Natural killer cell (primary cell): ENCODE measurements at regions not wholly inside any gene's neighbourhood (a gene's known extent, or its start where the extent isn't known, plus 50 kb on each side); places are given as distances from the start of the nearest gene placed in this dataset.

ENCODE experiments used
- ATAC-seq, 3 donors: fragments of 150-1000 bp in 2 of 3; fragments of 200-7000 bp in 1 of 3; cut with Tn5 transposase; 1 replicate in 1 of 3; 2 replicates in 2 of 3; pipeline ENCODE4 v1.10.0; 2021; ENCODE audit warnings: mild to moderate bottlenecking in 2 of 3, moderate library complexity in 2 of 3
- DNase-seq, 2 donors: peaks; one replicate each; pipeline versions ENCODE4 v3.0.0 to v3.0.0-alpha.2; 2013 to 2021; ENCODE audit warnings: mixed read lengths in 1 of 2
- H3K27ac ChIP-seq: one replicate; pipeline ENCODE4 v1.5.1; 2013; ENCODE audit warnings: mild to moderate bottlenecking, low read length
- H3K27me3 ChIP-seq: one replicate; pipeline ENCODE4 v1.6.1; 2013; ENCODE audit warnings: low read length; ENCODE audit not compliant: control insufficient read depth, insufficient read depth
- H3K36me3 ChIP-seq: one replicate; pipeline ENCODE4 v1.6.1; 2013; ENCODE audit warnings: low read length; ENCODE audit not compliant: control insufficient read depth, insufficient read depth
- H3K4me1 ChIP-seq: one replicate; pipeline ENCODE4 v1.6.1; 2013; ENCODE audit warnings: low read length; ENCODE audit not compliant: control insufficient read depth, insufficient read depth
- H3K4me3 ChIP-seq: one replicate; pipeline ENCODE4 v1.5.1; 2013; ENCODE audit warnings: low read length
- H3K9me3 ChIP-seq: one replicate; pipeline ENCODE4 v1.6.1; 2013; ENCODE audit warnings: low read length; ENCODE audit not compliant: control insufficient read depth, insufficient read depth
- H3K27ac Mint-ChIP-seq, 2 donors: one replicate each; pipeline ENCODE4 v1.8.0; 2022; ENCODE audit warnings: mild to moderate bottlenecking in 2 of 2, mixed read lengths in 2 of 2, moderate library complexity in 1 of 2
- H3K27me3 Mint-ChIP-seq, 2 donors: one replicate each; pipeline ENCODE4 v1.8.0; 2022; ENCODE audit warnings: low read depth in 2 of 2, mixed read lengths in 2 of 2
- H3K36me3 Mint-ChIP-seq: one replicate; pipeline ENCODE4 v1.8.0; 2022; ENCODE audit warnings: mixed read lengths
- H3K4me1 Mint-ChIP-seq, 2 donors: one replicate each; pipeline ENCODE4 v1.8.0; 2022; ENCODE audit warnings: mixed read lengths in 2 of 2
- H3K4me3 Mint-ChIP-seq: one replicate; pipeline ENCODE4 v1.8.0; 2022; ENCODE audit warnings: mild to moderate bottlenecking, moderate library complexity, mixed read lengths
- H3K9me3 Mint-ChIP-seq, 2 donors: one replicate each; pipeline ENCODE4 v1.8.0; 2022; ENCODE audit warnings: mixed read lengths in 2 of 2
- CTCF ChIP-seq: fragments of 200-600 bp; IDR thresholded peaks from one replicate; pipeline ENCODE4 v1.8.0; 2022; ENCODE audit warnings: antibody characterized with exemption
- WGBS: methylation state at CpG from one replicate; pipeline ENCODE4 v1.1.7; 2013; ENCODE audit warnings: missing lambda C conversion rate; ENCODE audit not compliant: insufficient coverage; 5-methylcytosine and 5-hydroxymethylcytosine counted together
- intact Hi-C: fragments of 100-400 bp; cut with micrococcal nuclease; formaldehyde crosslinking; loops from one replicate; pipeline ENCODE4 v1.14.2; 2022

- no peaks in the 10 kb centered on the region for H3K36me3 Mint-ChIP-seq
- DNase-seq (no peak), ATAC-seq (no peak)
- Histone ChIP-seq H3K9me3 (no peaks in the 10 kb centered on the region), H3K36me3 (no peaks in the 10 kb centered on the region), H3K27me3 (no peaks in the 10 kb centered on the region), H3K4me3 (no peak overlapping the region), H3K4me1 (no peaks in the 10 kb centered on the region), H3K27ac (no peak overlapping the region)
- no peak overlapping the region for H3K27ac Mint-ChIP-seq
- TF ChIP-seq CTCF: no peak
- no peak overlapping the region for H3K4me3 Mint-ChIP-seq
- H3K4me1 Mint-ChIP-seq: no peaks in the 10 kb centered on the region
- intact Hi-C loops: no loop called here
- no peaks in the 10 kb centered on the region for H3K9me3 Mint-ChIP-seq
- peaks cover 14 to 15% of the 10 kb centered on the region in 2 donors for H3K27me3 Mint-ChIP-seq
These were observed 79.4 kb upstream of the PRKCQ start for GRCh38 chr10:6659451-6659850.

- Histone ChIP-seq H3K4me1 (no peaks in the 10 kb centered on the region), H3K27ac (no peak overlapping the region), H3K9me3 (no peaks in the 10 kb centered on the region), H3K4me3 (no peak overlapping the region), H3K27me3 (no peaks in the 10 kb centered on the region), H3K36me3 (no peaks in the 10 kb centered on the region)
- no peak overlapping the region for H3K27ac Mint-ChIP-seq
- ATAC-seq (no peak), DNase-seq (no peak)
- no peak for TF ChIP-seq CTCF
- 100% methylated on average over 1 of the region's 1 CpG for WGBS
- H3K4me1 Mint-ChIP-seq: no peaks in the 10 kb centered on the region
- H3K4me3 Mint-ChIP-seq: no peak overlapping the region
- intact Hi-C loops: no loop called here
- no peaks in the 10 kb centered on the region for H3K36me3 Mint-ChIP-seq
- no peaks in the 10 kb centered on the region for H3K9me3 Mint-ChIP-seq
- H3K27me3 Mint-ChIP-seq: peaks cover 14 to 23% of the 10 kb centered on the region in 2 donors
These were observed 77.6 kb upstream of the PRKCQ start for GRCh38 chr10:6657669-6658068.

- intact Hi-C loops: no loop called here
- WGBS: 0% methylated on average over 1 of the region's 2 CpGs
These were observed 77.1 kb upstream of the PRKCQ start for GRCh38 chr10:6657196-6657595.

More at GRCh38 chr10:6657196-6657595, 77.1 kb upstream of the PRKCQ start:
- Histone ChIP-seq H3K4me3 (no peak overlapping the region), H3K9me3 (no peaks in the 10 kb centered on the region), H3K27ac (no peak overlapping the region), H3K36me3 (no peaks in the 10 kb centered on the region), H3K4me1 (no peaks in the 10 kb centered on the region), H3K27me3 (no peaks in the 10 kb centered on the region)
- peaks cover 14 to 23% of the 10 kb centered on the region in 2 donors for H3K27me3 Mint-ChIP-seq
- no peak for ATAC-seq
- no peaks in the 10 kb centered on the region for H3K36me3 Mint-ChIP-seq
- no peaks in the 10 kb centered on the region for H3K9me3 Mint-ChIP-seq
- H3K27ac Mint-ChIP-seq: no peak overlapping the region
- no peaks in the 10 kb centered on the region for H3K4me1 Mint-ChIP-seq
- no peak overlapping the region for H3K4me3 Mint-ChIP-seq
- no peak for DNase-seq
- TF ChIP-seq CTCF: no peak
